ENCODE measurements at regions not wholly inside any gene's neighbourhood (a gene's known extent, or its start where the extent isn't known, plus 50 kb on each side); places are given as distances from the start of the nearest gene placed in this dataset.

GRCh38 chr1:188937965-188938551, 1539.6 kb downstream of the BRINP3 start:
- Mint-ChIP-seq H3K9me3 (no peaks in the 10 kb centered on the region), H3K27me3 (ENCODE audit: insufficient read depth, low read depth, poor library complexity) (no peaks in the 10 kb centered on the region), H3K4me1 (peaks cover 5% of the 10 kb centered on the region; the same call in 2 of the 3 replicates), H3K36me3 (ENCODE audit: low read depth) (no peaks in the 10 kb centered on the region), H3K27ac (no peak overlapping the region), H3K4me3 (no peak overlapping the region)
- H2AFZ ChIP-seq: no peak overlapping the region
- DNase-seq (ENCODE audit: low spot score) (peak; percentile 35), ATAC-seq (no peak)
- no peak overlapping the region for H3K27ac ChIP-seq (ENCODE audit: low read depth)
- H3F3A ChIP-seq (replicated peaks; ENCODE audit: low read depth): no peaks in the 10 kb centered on the region
- no peaks in the 10 kb centered on the region for H3K36me3 ChIP-seq (ENCODE audit: insufficient read depth)
- H3K27me3 ChIP-seq (ENCODE audit: insufficient read depth): no peaks in the 10 kb centered on the region
- H3K4me3 ChIP-seq: no peak overlapping the region
- no peak for TF ChIP-seq NANOG (IDR thresholded peaks at IDR 0.05; ENCODE audit: borderline replicate concordance)
- no peak for TF ChIP-seq ZNF462 (CRISPR knock-in tag; IDR thresholded peaks at IDR 0.05)
- no peak for TF ChIP-seq ETS1 (IDR thresholded peaks at IDR 0.05)
- no peak for TF ChIP-seq REST (IDR thresholded peaks at IDR 0.05; ENCODE audit: unreplicated experiment)
- TF ChIP-seq CTCF (conservative IDR thresholded peaks at IDR 0.05; ENCODE audit: low read depth in 2 of 2): peak; percentile 67 to 71
- TF ChIP-seq EZH2phosphoT487 (IDR thresholded peaks at IDR 0.05; ENCODE audit: unreplicated experiment): no peak
- H3K79me2 ChIP-seq (replicated peaks; ENCODE audit: insufficient read depth): no peaks in the 10 kb centered on the region
- no peaks in the 10 kb centered on the region for H3K9me2 ChIP-seq (ENCODE audit: insufficient read depth)
- H3K4me1 ChIP-seq (ENCODE audit: insufficient read depth): peaks cover 10% of the 10 kb centered on the region; the same call in 1 of the 2 replicates
- H3K4me2 ChIP-seq: no peak overlapping the region
- H4K20me1 ChIP-seq (replicated peaks; ENCODE audit: insufficient read depth): no peaks in the 10 kb centered on the region

Measured in GM23338 (cell line).